ENCODE measurements at regions not wholly inside any gene's neighbourhood (a gene's known extent, or its start where the extent isn't known, plus 50 kb on each side); places are given as distances from the start of the nearest gene placed in this dataset.

DNA sequence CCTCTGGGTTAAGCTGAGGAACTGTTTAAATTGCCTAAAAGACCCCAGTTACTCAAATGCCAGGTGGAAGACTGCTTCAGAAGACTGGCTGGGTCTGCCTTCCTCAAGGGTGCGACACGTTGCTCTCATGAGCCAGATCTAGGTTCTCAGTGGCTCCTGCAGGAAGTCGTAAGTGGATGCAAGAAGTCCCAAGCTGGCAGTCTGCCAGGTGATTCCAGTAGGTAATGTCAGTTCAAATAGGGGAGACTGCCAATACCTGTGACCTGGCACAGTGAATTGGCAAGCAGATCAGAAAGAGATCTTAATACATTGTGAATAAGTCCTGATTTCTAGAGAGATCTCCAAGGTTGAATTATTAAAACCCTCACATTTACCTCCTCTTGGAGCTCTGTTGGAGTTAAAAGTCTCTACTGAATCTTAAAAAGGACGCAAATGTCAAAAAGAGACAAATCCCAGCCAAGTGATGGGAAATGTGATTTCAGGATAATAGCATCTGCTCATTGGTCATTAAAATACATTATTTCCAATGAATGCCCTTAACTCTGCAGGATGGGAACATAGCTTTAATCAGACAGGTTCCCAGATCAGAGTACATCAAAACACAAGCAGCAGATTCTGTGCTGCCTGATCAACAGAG lies 98.8 kb upstream of the FRMD6 start:
- no peak for DNase-seq

DNA sequence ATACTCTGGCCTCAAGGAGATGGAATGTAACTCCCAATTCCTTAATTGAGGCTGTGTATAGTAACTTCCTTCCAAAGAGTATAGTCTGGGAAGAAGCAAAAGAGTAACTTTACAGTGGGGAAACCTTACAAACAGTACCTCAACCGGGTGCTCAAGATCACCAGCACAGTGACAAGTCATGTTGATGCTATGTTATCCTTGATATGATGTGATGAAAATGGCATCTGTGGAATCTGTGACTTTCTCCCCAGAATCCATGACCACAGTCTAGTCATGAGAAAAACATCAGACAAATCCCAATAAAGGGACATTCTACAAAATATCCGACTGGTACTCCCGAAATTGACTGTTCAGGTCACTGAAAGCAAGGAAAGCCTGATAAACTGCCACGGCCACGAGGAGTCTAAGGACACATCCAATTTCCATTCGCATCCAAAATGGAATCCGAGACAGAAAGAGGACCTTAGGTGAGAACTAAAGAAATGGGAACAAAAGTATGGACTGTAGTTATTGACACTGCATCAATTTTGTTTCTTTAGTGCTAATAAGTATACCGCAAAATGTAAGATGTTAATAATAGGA lies 97.3 kb upstream of the FRMD6 start:
- DNase-seq, result no peak

DNA sequence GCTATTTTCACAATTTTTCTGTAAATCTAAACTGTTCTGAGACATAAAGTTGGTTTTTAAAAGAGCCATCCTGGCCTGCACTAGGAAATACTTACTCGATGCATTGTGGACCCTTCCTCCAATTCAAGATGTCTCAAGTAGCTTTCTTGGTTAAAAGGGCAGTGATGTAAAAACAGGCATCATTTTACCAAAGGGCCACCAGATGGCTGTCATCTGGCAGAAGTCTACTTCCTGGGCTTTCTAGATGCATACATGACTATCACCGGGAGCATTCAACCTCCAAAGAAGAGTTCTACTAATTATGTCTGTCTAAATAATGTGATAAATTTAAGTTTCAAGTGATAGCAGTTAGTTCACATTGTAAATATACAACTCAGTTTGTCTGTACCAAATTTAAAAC lies 96.8 kb upstream of the FRMD6 start:
- DNase-seq, result no peak

GRCh38 chr14:51561141-51561540 lies 90.6 kb upstream of the FRMD6 start:
- DNase-seq, result no peak

DNA sequence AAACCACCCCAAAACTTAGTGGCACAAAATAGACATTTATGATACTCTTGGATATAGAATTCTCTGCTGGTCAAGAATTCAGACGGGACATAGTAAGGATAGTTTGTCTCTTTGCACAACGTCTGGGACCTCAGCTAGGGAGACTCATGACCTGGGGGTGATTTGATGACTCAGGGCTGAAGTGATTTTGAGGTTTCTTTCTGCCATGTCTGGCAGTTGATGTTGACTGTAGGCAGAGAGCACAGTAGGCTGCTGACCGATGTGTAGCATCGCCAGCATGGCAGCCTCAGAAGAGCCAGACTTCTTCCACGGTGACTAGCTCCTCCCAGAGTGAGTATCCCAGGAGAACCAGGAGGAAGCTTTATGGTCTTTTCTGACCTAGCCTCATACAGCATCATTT lies 88.9 kb upstream of the FRMD6 start:
- DNase-seq, result no peak

GRCh38 chr14:51563560-51563959 lies 88.2 kb upstream of the FRMD6 start:
- DNase-seq, result no peak

- DNase-seq, result no peak
Measured at GRCh38 chr14:51564460-51564859, 87.2 kb upstream of the FRMD6 start.

- DNase-seq, result no peak
Measured at GRCh38 chr14:51564986-51565604, 86.6 kb upstream of the FRMD6 start.

GRCh38 chr14:51566831-51567582 lies 84.7 kb upstream of the FRMD6 start:
- DNase-seq, result no peak

DNA sequence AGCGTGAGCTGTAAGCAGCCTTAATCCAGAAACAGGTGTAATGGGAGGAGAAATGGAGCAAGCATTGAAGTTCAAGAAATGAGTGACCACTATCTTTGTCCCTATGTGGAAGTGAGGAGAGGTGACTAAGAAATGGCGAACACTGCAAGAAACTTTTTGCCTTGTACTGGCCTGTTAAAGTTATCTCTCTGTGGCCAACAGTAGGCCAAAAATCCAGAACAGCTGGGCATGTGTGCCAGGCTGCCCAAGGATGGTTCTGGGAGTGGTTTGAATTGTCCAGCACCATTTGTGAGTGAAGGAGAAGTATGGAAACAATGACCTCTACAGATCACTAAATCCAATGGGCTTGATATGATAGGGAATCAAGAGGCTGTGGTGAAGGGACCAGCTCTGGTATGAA lies 83.3 kb upstream of the FRMD6 start:
- DNase-seq, result no peak

DNA sequence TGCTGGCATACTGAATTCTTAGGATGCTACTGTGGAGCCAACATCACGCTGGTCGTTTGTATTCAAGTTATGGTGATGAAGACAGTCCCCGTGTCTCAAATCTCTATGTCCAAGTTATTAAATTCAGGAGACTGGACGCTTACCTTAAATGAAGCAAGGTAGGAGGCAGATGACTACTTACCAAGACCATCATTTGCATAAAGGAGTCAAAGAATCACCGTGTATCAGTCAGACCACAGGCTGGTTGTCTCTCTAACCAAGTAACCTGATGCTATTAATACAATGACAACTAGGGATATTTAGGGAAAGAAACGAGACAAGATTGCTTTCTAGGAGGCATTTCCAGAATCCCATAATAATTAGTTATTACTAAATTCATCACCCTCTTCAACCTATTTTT lies 78.1 kb upstream of the FRMD6 start:
- DNase-seq, result no peak

- DNase-seq, result no peak
Measured at GRCh38 chr14:51574009-51574408, 77.7 kb upstream of the FRMD6 start.

- no peak for DNase-seq
Measured at GRCh38 chr14:51575349-51576116, 76.2 kb upstream of the FRMD6 start.

DNA sequence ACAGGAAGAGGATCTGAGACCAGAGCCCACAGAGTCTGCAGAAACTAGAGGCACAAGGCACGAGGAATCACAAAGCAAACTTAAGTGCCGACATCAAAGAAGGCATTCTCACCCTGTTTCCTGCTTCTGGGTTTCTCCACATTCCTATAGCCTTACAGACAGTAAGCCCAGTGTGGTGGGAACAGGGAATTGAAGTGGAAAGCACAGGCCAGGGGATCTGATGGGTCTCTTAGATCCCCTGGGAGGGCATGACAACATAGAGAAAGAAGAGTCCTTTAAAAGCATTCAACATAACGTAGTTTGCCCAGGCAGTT lies 75.6 kb upstream of the FRMD6 start:
- no peak for DNase-seq

DNA sequence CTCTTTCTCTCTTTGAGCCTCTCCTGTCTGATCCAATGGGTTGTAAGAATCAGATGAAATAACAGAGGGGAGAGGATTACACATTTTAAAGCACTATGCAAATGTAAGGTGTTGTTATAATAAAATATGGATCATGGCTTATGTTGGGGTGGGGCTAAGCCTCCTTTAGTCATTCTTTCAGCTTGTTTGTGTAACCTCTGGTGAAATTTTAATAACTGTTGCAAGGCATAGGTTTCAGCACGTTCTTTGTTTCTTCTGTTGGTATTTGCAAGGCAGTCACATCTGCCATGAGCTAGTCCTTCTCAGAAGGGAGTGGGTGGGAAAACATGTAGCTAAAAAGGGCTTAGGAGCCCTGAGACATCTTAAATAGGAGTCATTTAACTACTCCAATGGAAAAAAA lies 74.8 kb upstream of the FRMD6 start:
- no peak for DNase-seq

DNA sequence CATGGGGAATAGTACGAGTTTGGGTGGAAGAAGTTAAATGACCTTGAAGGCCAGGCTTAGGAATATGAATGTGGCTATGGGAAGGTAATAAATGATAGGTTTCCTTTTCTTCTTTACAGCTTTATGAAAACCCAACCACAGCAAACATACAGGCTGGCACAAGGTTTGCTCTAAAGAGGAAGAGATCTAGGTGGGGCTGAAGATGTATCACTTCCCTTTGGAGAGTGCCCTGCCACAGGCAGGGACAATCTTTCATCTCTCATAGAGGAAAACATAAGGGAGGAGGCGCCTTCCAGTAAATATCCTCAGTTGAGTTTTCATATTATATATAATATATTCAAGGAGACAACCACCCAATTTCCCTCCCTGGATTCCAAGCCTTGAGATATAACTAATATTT lies 72.9 kb upstream of the FRMD6 start:
- no peak for DNase-seq

- no peak for DNase-seq
Measured at GRCh38 chr14:51581017-51581881, 70.5 kb upstream of the FRMD6 start.

GRCh38 chr14:51582437-51582836 lies 69.3 kb upstream of the FRMD6 start:
- no peak for DNase-seq

DNA sequence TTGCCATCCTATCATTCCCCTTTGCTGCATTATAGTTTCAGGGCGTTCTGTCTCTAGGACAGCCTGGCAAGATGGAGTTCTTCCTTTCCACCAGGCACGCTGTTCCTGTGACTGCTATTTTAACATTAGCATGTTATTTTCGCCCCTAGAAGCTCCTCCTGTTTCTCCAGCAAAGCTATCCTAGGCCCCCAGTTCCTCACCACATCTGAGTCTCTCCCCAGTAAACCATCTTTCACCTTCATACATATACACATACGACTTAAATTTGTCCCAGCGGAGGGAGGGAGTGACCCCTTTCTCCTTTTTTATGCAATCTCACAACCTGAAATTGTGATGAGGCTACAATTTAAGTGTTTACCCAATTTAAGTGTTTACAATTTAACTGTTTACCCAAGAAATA lies 66.7 kb upstream of the FRMD6 start:
- DNase-seq, result no peak

DNA sequence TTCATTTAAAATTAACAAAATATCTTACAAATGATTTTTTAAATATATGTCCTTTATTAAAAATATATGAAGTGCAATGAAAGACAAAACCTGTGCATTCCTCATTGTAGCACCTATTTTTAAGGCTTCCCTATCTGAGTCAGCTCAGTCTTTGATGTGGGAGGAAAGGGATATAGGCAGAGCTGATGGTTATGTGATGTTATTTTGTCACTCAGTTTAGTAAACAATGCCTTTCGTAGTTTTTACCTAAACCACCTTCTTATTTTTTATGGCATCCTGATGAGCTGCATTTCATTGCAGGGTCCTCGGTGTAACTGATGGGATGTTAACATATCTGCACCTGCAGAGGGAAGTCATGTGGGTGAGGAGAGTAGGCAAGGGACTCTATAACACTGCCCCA lies 58.9 kb upstream of the FRMD6 start:
- no peak for DNase-seq

GRCh38 chr14:51593397-51593796 lies 58.3 kb upstream of the FRMD6 start:
- DNase-seq, result no peak

DNA sequence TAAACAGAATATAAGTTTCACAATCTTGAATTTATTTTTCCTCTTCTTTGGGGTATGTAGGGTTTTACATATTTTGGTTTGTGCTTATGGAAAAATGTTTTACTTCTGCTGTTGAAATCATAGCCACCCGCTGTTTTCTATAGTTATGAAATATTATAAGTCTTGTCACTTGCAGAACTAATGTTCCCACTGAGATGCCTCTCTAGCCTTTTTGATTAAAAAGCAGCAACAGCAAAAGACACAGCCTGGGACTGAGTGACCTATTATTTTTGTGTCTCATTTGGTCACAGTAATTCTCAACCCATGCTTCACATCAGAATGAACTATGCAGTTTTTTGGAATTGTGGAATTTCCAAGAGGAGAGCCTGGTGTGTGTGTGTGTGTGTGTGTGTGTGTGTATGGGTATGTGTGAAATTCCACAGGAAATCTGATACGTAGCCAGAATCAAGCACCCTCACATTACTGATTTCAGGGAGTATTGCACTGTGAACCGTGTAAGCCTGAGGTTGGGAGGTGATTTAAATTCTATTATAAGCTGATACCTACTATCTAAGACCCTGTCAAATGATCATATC lies 55.7 kb upstream of the FRMD6 start:
- no peak for DNase-seq
